GM23338 (cell line): ENCODE measurements at regions not wholly inside any gene's neighbourhood (a gene's known extent, or its start where the extent isn't known, plus 50 kb on each side); places are given as distances from the start of the nearest gene placed in this dataset.

ENCODE experiments used
- CREB1 ChIP-seq: fragments of 250-450 bp; sonication (Bioruptor Pico); IDR thresholded peaks from 2 replicates; pipeline ENCODE4 v1.5.0; 2020; ENCODE audit warnings: low read depth, mild to moderate bottlenecking, moderate library complexity
- EZH2 ChIP-seq: fragments of 200-600 bp; sonication (generic); IDR thresholded peaks from one replicate; pipeline ENCODE4 v1.8.0; 2017; ENCODE audit warnings: antibody characterized with exemption, mild to moderate bottlenecking, low read depth; ENCODE audit not compliant: unreplicated experiment
- EZH2phosphoT487 ChIP-seq: fragments of 200-600 bp; sonication (generic); IDR thresholded peaks from one replicate; pipeline ENCODE4 v1.8.1; 2018; ENCODE audit warnings: antibody characterized with exemption; ENCODE audit not compliant: unreplicated experiment
- JUNB ChIP-seq: IDR thresholded peaks from one replicate; pipeline ENCODE4 v1.6.1; 2016; ENCODE audit warnings: antibody characterized with exemption; ENCODE audit not compliant: unreplicated experiment
- NANOG ChIP-seq: IDR thresholded peaks from 2 replicates; pipeline ENCODE4 v1.6.1; 2016; ENCODE audit warnings: antibody characterized with exemption, borderline replicate concordance
- POLR2AphosphoS5 ChIP-seq: IDR thresholded peaks from 2 replicates; pipeline ENCODE4 v1.6.1; 2016; ENCODE audit warnings: antibody characterized with exemption, low read depth
- STAT1 ChIP-seq: IDR thresholded peaks from one replicate; pipeline ENCODE4 v1.6.1; 2016; ENCODE audit warnings: antibody characterized with exemption; ENCODE audit not compliant: unreplicated experiment
- ZNF114 ChIP-seq: fragments of 250-450 bp; sonication (Bioruptor Pico); IDR thresholded peaks from 2 replicates; pipeline ENCODE4 v1.5.0; 2020; ENCODE audit warnings: mild to moderate bottlenecking, moderate library complexity
- ZNF331 ChIP-seq: fragments of 250-450 bp; sonication (Bioruptor Pico); IDR thresholded peaks from 2 replicates; pipeline ENCODE4 v1.5.0; 2020; ENCODE audit warnings: low read depth, mild to moderate bottlenecking, moderate library complexity
- TF ChIP-seq, protein P1 (sequence below), 2 experiments: fragments of 200-600 bp in 1 of 2; sonication (generic) in 1 of 2; conservative IDR thresholded peaks; 2 replicates each; pipeline versions ENCODE4 v1.5.1 to v1.6.1; 2016 to 2017; ENCODE audit warnings: antibody characterized with exemption in 2 of 2, low read depth in 2 of 2, mild to moderate bottlenecking in 2 of 2, moderate library complexity in 1 of 2
- TF ChIP-seq, protein P2 (sequence below): IDR thresholded peaks from one replicate; pipeline ENCODE4 v1.6.1; 2018; ENCODE audit warnings: antibody characterized with exemption; ENCODE audit not compliant: unreplicated experiment
- TF ChIP-seq, protein P3 (sequence below): IDR thresholded peaks from 2 replicates; pipeline ENCODE4 v1.6.1; 2016; ENCODE audit warnings: antibody characterized with exemption
- TF ChIP-seq, protein P4 (sequence below): fragments of 250-450 bp; sonication (Bioruptor Pico); IDR thresholded peaks from 2 replicates; pipeline ENCODE4 v1.5.0; 2020; ENCODE audit warnings: mild to moderate bottlenecking, moderate library complexity

DNA sequence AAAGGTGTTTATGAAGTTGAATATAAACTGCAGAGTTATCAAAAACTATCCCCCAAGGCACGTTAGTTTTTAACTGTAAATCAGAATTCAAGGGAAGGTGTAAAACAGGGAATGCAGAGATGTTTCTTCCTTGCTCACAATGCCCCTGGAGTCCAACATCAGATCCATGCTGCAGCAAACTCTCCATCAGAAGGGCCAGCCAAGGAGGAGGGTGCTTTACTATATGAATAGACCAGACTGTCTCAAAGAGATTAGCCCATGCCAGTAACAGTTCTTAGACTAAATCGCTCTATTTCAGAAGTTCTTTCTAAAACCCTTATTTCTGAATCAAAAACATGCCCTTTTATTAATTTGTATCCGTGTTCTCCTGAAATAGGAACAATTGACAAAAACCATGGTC is 362.8 kb upstream of the RPS23 start:
- TF ChIP-seq, protein P1, sequence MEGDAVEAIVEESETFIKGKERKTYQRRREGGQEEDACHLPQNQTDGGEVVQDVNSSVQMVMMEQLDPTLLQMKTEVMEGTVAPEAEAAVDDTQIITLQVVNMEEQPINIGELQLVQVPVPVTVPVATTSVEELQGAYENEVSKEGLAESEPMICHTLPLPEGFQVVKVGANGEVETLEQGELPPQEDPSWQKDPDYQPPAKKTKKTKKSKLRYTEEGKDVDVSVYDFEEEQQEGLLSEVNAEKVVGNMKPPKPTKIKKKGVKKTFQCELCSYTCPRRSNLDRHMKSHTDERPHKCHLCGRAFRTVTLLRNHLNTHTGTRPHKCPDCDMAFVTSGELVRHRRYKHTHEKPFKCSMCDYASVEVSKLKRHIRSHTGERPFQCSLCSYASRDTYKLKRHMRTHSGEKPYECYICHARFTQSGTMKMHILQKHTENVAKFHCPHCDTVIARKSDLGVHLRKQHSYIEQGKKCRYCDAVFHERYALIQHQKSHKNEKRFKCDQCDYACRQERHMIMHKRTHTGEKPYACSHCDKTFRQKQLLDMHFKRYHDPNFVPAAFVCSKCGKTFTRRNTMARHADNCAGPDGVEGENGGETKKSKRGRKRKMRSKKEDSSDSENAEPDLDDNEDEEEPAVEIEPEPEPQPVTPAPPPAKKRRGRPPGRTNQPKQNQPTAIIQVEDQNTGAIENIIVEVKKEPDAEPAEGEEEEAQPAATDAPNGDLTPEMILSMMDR (conservative IDR thresholded peaks at IDR 0.05; ENCODE audit: low read depth in 2 of 2), result no peak
- TF ChIP-seq, protein P2, sequence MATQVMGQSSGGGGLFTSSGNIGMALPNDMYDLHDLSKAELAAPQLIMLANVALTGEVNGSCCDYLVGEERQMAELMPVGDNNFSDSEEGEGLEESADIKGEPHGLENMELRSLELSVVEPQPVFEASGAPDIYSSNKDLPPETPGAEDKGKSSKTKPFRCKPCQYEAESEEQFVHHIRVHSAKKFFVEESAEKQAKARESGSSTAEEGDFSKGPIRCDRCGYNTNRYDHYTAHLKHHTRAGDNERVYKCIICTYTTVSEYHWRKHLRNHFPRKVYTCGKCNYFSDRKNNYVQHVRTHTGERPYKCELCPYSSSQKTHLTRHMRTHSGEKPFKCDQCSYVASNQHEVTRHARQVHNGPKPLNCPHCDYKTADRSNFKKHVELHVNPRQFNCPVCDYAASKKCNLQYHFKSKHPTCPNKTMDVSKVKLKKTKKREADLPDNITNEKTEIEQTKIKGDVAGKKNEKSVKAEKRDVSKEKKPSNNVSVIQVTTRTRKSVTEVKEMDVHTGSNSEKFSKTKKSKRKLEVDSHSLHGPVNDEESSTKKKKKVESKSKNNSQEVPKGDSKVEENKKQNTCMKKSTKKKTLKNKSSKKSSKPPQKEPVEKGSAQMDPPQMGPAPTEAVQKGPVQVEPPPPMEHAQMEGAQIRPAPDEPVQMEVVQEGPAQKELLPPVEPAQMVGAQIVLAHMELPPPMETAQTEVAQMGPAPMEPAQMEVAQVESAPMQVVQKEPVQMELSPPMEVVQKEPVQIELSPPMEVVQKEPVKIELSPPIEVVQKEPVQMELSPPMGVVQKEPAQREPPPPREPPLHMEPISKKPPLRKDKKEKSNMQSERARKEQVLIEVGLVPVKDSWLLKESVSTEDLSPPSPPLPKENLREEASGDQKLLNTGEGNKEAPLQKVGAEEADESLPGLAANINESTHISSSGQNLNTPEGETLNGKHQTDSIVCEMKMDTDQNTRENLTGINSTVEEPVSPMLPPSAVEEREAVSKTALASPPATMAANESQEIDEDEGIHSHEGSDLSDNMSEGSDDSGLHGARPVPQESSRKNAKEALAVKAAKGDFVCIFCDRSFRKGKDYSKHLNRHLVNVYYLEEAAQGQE, result no peak
- TF ChIP-seq JUNB, result no peak
- no peak for TF ChIP-seq CREB1
- no peak for TF ChIP-seq NANOG
- TF ChIP-seq, protein P3, sequence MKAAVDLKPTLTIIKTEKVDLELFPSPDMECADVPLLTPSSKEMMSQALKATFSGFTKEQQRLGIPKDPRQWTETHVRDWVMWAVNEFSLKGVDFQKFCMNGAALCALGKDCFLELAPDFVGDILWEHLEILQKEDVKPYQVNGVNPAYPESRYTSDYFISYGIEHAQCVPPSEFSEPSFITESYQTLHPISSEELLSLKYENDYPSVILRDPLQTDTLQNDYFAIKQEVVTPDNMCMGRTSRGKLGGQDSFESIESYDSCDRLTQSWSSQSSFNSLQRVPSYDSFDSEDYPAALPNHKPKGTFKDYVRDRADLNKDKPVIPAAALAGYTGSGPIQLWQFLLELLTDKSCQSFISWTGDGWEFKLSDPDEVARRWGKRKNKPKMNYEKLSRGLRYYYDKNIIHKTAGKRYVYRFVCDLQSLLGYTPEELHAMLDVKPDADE, result no peak
- no peak for TF ChIP-seq EZH2phosphoT487
- no peak for TF ChIP-seq EZH2
- TF ChIP-seq POLR2AphosphoS5, result no peak
- no peak for TF ChIP-seq ZNF114 (CRISPR knock-in tag)
- TF ChIP-seq STAT1, result no peak
- TF ChIP-seq ZNF331 (CRISPR knock-in tag), result no peak
- TF ChIP-seq, protein P4, sequence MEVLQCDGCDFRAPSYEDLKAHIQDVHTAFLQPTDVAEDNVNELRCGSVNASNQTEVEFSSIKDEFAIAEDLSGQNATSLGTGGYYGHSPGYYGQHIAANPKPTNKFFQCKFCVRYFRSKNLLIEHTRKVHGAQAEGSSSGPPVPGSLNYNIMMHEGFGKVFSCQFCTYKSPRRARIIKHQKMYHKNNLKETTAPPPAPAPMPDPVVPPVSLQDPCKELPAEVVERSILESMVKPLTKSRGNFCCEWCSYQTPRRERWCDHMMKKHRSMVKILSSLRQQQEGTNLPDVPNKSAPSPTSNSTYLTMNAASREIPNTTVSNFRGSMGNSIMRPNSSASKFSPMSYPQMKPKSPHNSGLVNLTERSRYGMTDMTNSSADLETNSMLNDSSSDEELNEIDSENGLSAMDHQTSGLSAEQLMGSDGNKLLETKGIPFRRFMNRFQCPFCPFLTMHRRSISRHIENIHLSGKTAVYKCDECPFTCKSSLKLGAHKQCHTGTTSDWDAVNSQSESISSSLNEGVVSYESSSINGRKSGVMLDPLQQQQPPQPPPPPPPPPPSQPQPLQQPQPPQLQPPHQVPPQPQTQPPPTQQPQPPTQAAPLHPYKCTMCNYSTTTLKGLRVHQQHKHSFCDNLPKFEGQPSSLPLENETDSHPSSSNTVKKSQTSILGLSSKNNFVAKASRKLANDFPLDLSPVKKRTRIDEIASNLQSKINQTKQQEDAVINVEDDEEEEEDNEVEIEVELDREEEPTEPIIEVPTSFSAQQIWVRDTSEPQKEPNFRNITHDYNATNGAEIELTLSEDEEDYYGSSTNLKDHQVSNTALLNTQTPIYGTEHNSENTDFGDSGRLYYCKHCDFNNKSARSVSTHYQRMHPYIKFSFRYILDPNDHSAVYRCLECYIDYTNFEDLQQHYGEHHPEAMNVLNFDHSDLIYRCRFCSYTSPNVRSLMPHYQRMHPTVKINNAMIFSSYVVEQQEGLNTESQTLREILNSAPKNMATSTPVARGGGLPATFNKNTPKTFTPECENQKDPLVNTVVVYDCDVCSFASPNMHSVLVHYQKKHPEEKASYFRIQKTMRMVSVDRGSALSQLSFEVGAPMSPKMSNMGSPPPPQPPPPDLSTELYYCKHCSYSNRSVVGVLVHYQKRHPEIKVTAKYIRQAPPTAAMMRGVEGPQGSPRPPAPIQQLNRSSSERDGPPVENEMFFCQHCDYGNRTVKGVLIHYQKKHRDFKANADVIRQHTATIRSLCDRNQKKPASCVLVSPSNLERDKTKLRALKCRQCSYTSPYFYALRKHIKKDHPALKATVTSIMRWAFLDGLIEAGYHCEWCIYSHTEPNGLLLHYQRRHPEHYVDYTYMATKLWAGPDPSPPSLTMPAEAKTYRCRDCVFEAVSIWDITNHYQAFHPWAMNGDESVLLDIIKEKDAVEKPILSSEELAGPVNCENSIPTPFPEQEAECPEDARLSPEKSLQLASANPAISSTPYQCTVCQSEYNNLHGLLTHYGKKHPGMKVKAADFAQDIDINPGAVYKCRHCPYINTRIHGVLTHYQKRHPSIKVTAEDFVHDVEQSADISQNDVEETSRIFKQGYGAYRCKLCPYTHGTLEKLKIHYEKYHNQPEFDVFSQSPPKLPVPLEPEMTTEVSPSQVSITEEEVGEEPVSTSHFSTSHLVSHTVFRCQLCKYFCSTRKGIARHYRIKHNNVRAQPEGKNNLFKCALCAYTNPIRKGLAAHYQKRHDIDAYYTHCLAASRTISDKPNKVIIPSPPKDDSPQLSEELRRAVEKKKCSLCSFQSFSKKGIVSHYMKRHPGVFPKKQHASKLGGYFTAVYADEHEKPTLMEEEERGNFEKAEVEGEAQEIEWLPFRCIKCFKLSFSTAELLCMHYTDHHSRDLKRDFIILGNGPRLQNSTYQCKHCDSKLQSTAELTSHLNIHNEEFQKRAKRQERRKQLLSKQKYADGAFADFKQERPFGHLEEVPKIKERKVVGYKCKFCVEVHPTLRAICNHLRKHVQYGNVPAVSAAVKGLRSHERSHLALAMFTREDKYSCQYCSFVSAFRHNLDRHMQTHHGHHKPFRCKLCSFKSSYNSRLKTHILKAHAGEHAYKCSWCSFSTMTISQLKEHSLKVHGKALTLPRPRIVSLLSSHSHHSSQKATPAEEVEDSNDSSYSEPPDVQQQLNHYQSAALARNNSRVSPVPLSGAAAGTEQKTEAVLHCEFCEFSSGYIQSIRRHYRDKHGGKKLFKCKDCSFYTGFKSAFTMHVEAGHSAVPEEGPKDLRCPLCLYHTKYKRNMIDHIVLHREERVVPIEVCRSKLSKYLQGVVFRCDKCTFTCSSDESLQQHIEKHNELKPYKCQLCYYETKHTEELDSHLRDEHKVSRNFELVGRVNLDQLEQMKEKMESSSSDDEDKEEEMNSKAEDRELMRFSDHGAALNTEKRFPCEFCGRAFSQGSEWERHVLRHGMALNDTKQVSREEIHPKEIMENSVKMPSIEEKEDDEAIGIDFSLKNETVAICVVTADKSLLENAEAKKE (CRISPR knock-in tag), result no peak
